GM18873 (cell line): ENCODE measurements at regions not wholly inside any gene's neighbourhood (a gene's known extent, or its start where the extent isn't known, plus 50 kb on each side); places are given as distances from the start of the nearest gene placed in this dataset.
"Not testable (repeated sequence)": the region's sequence is repeated elsewhere in the genome, so short reads cannot be mapped to it uniquely, and the experiment has no call there.

Experiments
- ATAC-seq: cut with Tn5 transposase; IDR thresholded peaks from one replicate; pipeline ENCODE4 v1.9.1; 2021; ENCODE audit warnings: mild to moderate bottlenecking, moderate library complexity, moderate number of reproducible peaks; ENCODE audit not compliant: unreplicated experiment, low FRiP score

GRCh38 chr22:25482091-25482760 is 82.2 kb upstream of the GRK3 start:
- ATAC-seq, result no peak

GRCh38 chr22:25482868-25483639 is 81.4 kb upstream of the GRK3 start:
- ATAC-seq, result no peak

- ATAC-seq, result no peak
Observed at GRCh38 chr22:25483931-25484330, 80.5 kb upstream of the GRK3 start.

GRCh38 chr22:25484521-25485315 is 79.8 kb upstream of the GRK3 start:
- ATAC-seq, result no peak

- ATAC-seq, result peak; percentile 72
Observed at GRCh38 chr22:25485626-25486545, 78.6 kb upstream of the GRK3 start.

- no peak for ATAC-seq
Observed at GRCh38 chr22:25487508-25487907, 77.0 kb upstream of the GRK3 start.

- ATAC-seq, result no peak
Observed at GRCh38 chr22:25488244-25489020, 76.0 kb upstream of the GRK3 start.

GRCh38 chr22:25489947-25490346 is 74.5 kb upstream of the GRK3 start:
- no peak for ATAC-seq

GRCh38 chr22:25490896-25491295 is 73.6 kb upstream of the GRK3 start:
- no peak for ATAC-seq

- no peak for ATAC-seq
Observed at GRCh38 chr22:25492162-25492561, 72.3 kb upstream of the GRK3 start.

- no peak for ATAC-seq
Observed at GRCh38 chr22:25492841-25493734, 71.4 kb upstream of the GRK3 start.

- ATAC-seq, result no peak
Observed at GRCh38 chr22:25493794-25494193, 70.7 kb upstream of the GRK3 start.

GRCh38 chr22:25494774-25495173 is 69.7 kb upstream of the GRK3 start:
- peak; percentile 74 for ATAC-seq

GRCh38 chr22:25495285-25495684 is 69.2 kb upstream of the GRK3 start:
- ATAC-seq, result no peak

- ATAC-seq, result no peak
Observed at GRCh38 chr22:25496396-25497064, 67.9 kb upstream of the GRK3 start.

GRCh38 chr22:25497181-25497641 is 67.3 kb upstream of the GRK3 start:
- no peak for ATAC-seq

- ATAC-seq, result no peak
Observed at GRCh38 chr22:25497716-25498115, 66.8 kb upstream of the GRK3 start.

- not testable (repeated sequence) for ATAC-seq
Observed at GRCh38 chr22:25500671-25501070, 63.8 kb upstream of the GRK3 start.
